IMR-90 (cell line): ENCODE measurements at regions not wholly inside any gene's neighbourhood (a gene's known extent, or its start where the extent isn't known, plus 50 kb on each side); places are given as distances from the start of the nearest gene placed in this dataset.

Experiments
- FOS ChIP-seq: fragments of 150-350 bp; IDR thresholded peaks from 2 replicates; pipeline ENCODE4 v1.6.1; 2016; ENCODE audit warnings: low read depth, low read length
- NFE2L2 ChIP-seq: fragments of 150-350 bp; IDR thresholded peaks from 2 replicates; pipeline ENCODE4 v1.6.1; 2016; ENCODE audit warnings: low read depth, mild to moderate bottlenecking, low read length
- POLR2A ChIP-seq: IDR thresholded peaks from 2 replicates; pipeline ENCODE4 v1.6.1; 2012; ENCODE audit warnings: mild to moderate bottlenecking, low read depth, low read length
- RCOR1 ChIP-seq: IDR thresholded peaks from 2 replicates; pipeline ENCODE4 v1.6.1; 2012; ENCODE audit warnings: mild to moderate bottlenecking, low read length, improper control_type of control experiment; ENCODE audit not compliant: insufficient replicate concordance
- SMC3 ChIP-seq: fragments of 150-350 bp; IDR thresholded peaks from 2 replicates; pipeline ENCODE4 v1.6.1; 2016; ENCODE audit warnings: low read depth, mild to moderate bottlenecking, antibody characterized with exemption, low read length, moderate library complexity
- TF ChIP-seq, protein P1 (sequence below): conservative IDR thresholded peaks from 2 replicates; pipeline ENCODE4 v1.5.1; 2012; ENCODE audit warnings: mild to moderate bottlenecking, low read depth, low read length, improper control_type of control experiment
- TF ChIP-seq, protein P2 (sequence below): fragments of 150-350 bp; IDR thresholded peaks from 2 replicates; pipeline ENCODE4 v1.6.1; 2017; ENCODE audit warnings: mild to moderate bottlenecking, antibody characterized with exemption, low read length, low read depth
- TF ChIP-seq, protein P3 (sequence below): fragments of 150-350 bp; IDR thresholded peaks from 2 replicates; pipeline ENCODE4 v1.6.1; 2016; ENCODE audit warnings: low read depth, mild to moderate bottlenecking, low read length, moderate library complexity, borderline replicate concordance

DNA sequence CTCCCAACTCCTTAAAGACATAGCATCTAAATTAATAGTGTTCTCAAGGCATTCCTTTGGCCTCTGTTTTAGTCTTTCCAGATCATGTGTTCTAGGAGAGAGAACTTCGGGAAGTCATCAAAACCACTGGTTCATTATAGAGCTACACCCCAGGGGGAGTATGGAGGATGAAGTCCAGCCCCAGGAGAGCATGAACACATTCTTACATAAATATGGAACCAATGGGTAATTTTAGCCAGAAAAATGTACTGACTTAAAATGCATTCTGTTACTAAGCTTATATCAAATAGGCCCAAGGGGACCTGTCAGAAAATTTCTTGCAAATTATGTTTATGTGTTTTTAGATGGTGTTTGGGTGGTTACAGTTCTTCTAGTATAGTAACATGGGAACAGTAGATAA is 165.2 kb downstream of the NTMT2 start:
- no peak for TF ChIP-seq POLR2A
- TF ChIP-seq, protein P1, sequence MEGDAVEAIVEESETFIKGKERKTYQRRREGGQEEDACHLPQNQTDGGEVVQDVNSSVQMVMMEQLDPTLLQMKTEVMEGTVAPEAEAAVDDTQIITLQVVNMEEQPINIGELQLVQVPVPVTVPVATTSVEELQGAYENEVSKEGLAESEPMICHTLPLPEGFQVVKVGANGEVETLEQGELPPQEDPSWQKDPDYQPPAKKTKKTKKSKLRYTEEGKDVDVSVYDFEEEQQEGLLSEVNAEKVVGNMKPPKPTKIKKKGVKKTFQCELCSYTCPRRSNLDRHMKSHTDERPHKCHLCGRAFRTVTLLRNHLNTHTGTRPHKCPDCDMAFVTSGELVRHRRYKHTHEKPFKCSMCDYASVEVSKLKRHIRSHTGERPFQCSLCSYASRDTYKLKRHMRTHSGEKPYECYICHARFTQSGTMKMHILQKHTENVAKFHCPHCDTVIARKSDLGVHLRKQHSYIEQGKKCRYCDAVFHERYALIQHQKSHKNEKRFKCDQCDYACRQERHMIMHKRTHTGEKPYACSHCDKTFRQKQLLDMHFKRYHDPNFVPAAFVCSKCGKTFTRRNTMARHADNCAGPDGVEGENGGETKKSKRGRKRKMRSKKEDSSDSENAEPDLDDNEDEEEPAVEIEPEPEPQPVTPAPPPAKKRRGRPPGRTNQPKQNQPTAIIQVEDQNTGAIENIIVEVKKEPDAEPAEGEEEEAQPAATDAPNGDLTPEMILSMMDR = no peak
- TF ChIP-seq, protein P2, sequence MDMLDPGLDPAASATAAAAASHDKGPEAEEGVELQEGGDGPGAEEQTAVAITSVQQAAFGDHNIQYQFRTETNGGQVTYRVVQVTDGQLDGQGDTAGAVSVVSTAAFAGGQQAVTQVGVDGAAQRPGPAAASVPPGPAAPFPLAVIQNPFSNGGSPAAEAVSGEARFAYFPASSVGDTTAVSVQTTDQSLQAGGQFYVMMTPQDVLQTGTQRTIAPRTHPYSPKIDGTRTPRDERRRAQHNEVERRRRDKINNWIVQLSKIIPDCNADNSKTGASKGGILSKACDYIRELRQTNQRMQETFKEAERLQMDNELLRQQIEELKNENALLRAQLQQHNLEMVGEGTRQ = no peak
- TF ChIP-seq FOS = no peak
- TF ChIP-seq NFE2L2 = no peak
- TF ChIP-seq RCOR1 = no peak
- TF ChIP-seq, protein P3, sequence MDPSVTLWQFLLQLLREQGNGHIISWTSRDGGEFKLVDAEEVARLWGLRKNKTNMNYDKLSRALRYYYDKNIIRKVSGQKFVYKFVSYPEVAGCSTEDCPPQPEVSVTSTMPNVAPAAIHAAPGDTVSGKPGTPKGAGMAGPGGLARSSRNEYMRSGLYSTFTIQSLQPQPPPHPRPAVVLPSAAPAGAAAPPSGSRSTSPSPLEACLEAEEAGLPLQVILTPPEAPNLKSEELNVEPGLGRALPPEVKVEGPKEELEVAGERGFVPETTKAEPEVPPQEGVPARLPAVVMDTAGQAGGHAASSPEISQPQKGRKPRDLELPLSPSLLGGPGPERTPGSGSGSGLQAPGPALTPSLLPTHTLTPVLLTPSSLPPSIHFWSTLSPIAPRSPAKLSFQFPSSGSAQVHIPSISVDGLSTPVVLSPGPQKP = no peak
- TF ChIP-seq SMC3 = no peak
